Suprapubic skin (tissue), 4 donors: ENCODE measurements at regions not wholly inside any gene's neighbourhood (a gene's known extent, or its start where the extent isn't known, plus 50 kb on each side); places are given as distances from the start of the nearest gene placed in this dataset.

Source experiments
- DNase-seq, 2 donors: peaks; one replicate each; pipeline ENCODE4 v3.0.0-alpha.2; 2019; ENCODE audit warnings: low spot score in 2 of 2
- H3K27ac ChIP-seq: fragments of 200-600 bp; sonication (generic); one replicate; pipeline ENCODE4 v1.5.1; 2019
- H3K27me3 ChIP-seq: fragments of 200-600 bp; sonication (generic); one replicate; pipeline ENCODE4 v1.5.1; 2019
- H3K36me3 ChIP-seq: fragments of 200-600 bp; sonication (generic); one replicate; pipeline ENCODE4 v1.5.1; 2019
- H3K4me1 ChIP-seq: fragments of 200-600 bp; sonication (generic); one replicate; pipeline ENCODE4 v1.5.1; 2019
- H3K4me3 ChIP-seq: fragments of 200-600 bp; sonication (generic); one replicate; pipeline ENCODE4 v1.5.1; 2019; ENCODE audit warnings: mild to moderate bottlenecking
- H3K9me3 ChIP-seq: fragments of 200-600 bp; sonication (generic); one replicate; pipeline ENCODE4 v1.5.1; 2019
- CTCF ChIP-seq, 2 donors: fragments of 200-600 bp in 1 of 2; fragments of 450-650 bp in 1 of 2; sonication (generic) in 1 of 2; IDR thresholded peaks; one replicate each; pipeline ENCODE4 v1.5.1; 2016 to 2019; ENCODE audit warnings: antibody characterized with exemption in 2 of 2, mild to moderate bottlenecking in 1 of 2, moderate library complexity in 1 of 2
- EP300 ChIP-seq: sonication (generic); formaldehyde crosslinking; IDR thresholded peaks from one replicate; pipeline ENCODE4 v1.6.1; 2017; ENCODE audit warnings: antibody characterized with exemption
- POLR2A ChIP-seq, 2 donors: fragments of 450-650 bp; IDR thresholded peaks; one replicate each; pipeline ENCODE4 v1.6.1; 2017; ENCODE audit warnings: antibody characterized with exemption in 2 of 2, mild to moderate bottlenecking in 2 of 2, moderate library complexity in 2 of 2
- POLR2AphosphoS5 ChIP-seq, 3 donors: sonication (generic); formaldehyde crosslinking; IDR thresholded peaks; one replicate each; pipeline ENCODE4 v1.6.1; 2017; ENCODE audit warnings: antibody characterized with exemption in 3 of 3
- WGBS: methylation state at CpG from one replicate; pipeline ENCODE4 v1.1.5; 2018; 5-methylcytosine and 5-hydroxymethylcytosine counted together

GRCh38 chr14:53526200-53526599, 373.1 kb upstream of the DDHD1 start:
- Histone ChIP-seq H3K27ac (no peak overlapping the region), H3K9me3 (no peaks in the 10 kb centered on the region), H3K4me1 (peaks cover 5% of the 10 kb centered on the region), H3K36me3 (no peaks in the 10 kb centered on the region), H3K27me3 (no peaks in the 10 kb centered on the region), H3K4me3 (no peak overlapping the region)
- no peak for DNase-seq
- 81% methylated on average over 3 of the region's 3 CpGs for WGBS
- TF ChIP-seq EP300 (no peak), POLR2AphosphoS5 (IDR thresholded peaks at IDR 0.05) (no peak), CTCF (IDR thresholded peaks at IDR 0.05) (no peak), POLR2A (IDR thresholded peaks at IDR 0.05) (no peak)

- Histone ChIP-seq H3K27ac (no peak overlapping the region), H3K27me3 (no peaks in the 10 kb centered on the region), H3K4me3 (no peak overlapping the region), H3K4me1 (peaks cover 5% of the 10 kb centered on the region), H3K9me3 (no peaks in the 10 kb centered on the region), H3K36me3 (no peaks in the 10 kb centered on the region)
- no peak for DNase-seq
- TF ChIP-seq EP300 (no peak), CTCF (IDR thresholded peaks at IDR 0.05) (no peak), POLR2AphosphoS5 (IDR thresholded peaks at IDR 0.05) (no peak), POLR2A (IDR thresholded peaks at IDR 0.05) (no peak)
- 80% methylated on average over 2 of the region's 2 CpGs for WGBS
Observed at GRCh38 chr14:53525608-53526007, 372.5 kb upstream of the DDHD1 start.

GRCh38 chr14:53524391-53524790, 371.3 kb upstream of the DDHD1 start:
- Histone ChIP-seq H3K27me3 (no peaks in the 10 kb centered on the region), H3K4me1 (peaks cover 5% of the 10 kb centered on the region), H3K27ac (no peak overlapping the region), H3K9me3 (no peaks in the 10 kb centered on the region), H3K4me3 (no peak overlapping the region), H3K36me3 (no peaks in the 10 kb centered on the region)
- WGBS: 48% methylated on average over 4 of the region's 4 CpGs
- DNase-seq: no peak
- TF ChIP-seq POLR2AphosphoS5 (IDR thresholded peaks at IDR 0.05) (no peak), POLR2A (IDR thresholded peaks at IDR 0.05) (no peak), EP300 (no peak), CTCF (IDR thresholded peaks at IDR 0.05) (no peak)

GRCh38 chr14:53523226-53523625, 370.1 kb upstream of the DDHD1 start:
- DNase-seq: no peak
- TF ChIP-seq POLR2A (IDR thresholded peaks at IDR 0.05) (no peak), CTCF (IDR thresholded peaks at IDR 0.05) (no peak), POLR2AphosphoS5 (IDR thresholded peaks at IDR 0.05) (no peak), EP300 (no peak)
- 52% methylated on average over 3 of the region's 3 CpGs for WGBS
- Histone ChIP-seq H3K27me3 (no peaks in the 10 kb centered on the region), H3K4me3 (no peak overlapping the region), H3K9me3 (no peaks in the 10 kb centered on the region), H3K4me1 (peaks cover 5% of the 10 kb centered on the region), H3K36me3 (no peaks in the 10 kb centered on the region), H3K27ac (no peak overlapping the region)

GRCh38 chr14:53520078-53520928, 367.2 kb upstream of the DDHD1 start:
- H3K4me1 ChIP-seq: no peaks in the 10 kb centered on the region
- TF ChIP-seq POLR2A (IDR thresholded peaks at IDR 0.05): no peak
- TF ChIP-seq CTCF (IDR thresholded peaks at IDR 0.05): no peak
- no peak for TF ChIP-seq EP300
- TF ChIP-seq POLR2AphosphoS5 (IDR thresholded peaks at IDR 0.05): no peak
- H3K27ac ChIP-seq: no peak overlapping the region
- H3K4me3 ChIP-seq: no peak overlapping the region
- H3K9me3 ChIP-seq: no peaks in the 10 kb centered on the region
- H3K36me3 ChIP-seq: no peaks in the 10 kb centered on the region
- DNase-seq: no peak
- no peaks in the 10 kb centered on the region for H3K27me3 ChIP-seq
- WGBS: 77% methylated on average over 7 of the region's 7 CpGs
